Endothelial cell (in vitro differentiated cells): ENCODE measurements at regions not wholly inside any gene's neighbourhood (a gene's known extent, or its start where the extent isn't known, plus 50 kb on each side); places are given as distances from the start of the nearest gene placed in this dataset.

Experiments used
- DNase-seq: peaks from one replicate; pipeline ENCODE4 v3.0.0; 2021; ENCODE audit warnings: low spot score
- H3K27ac Mint-ChIP-seq: one replicate; pipeline ENCODE4 v1.8.0; 2021; ENCODE audit warnings: mixed read lengths, inconsistent platforms; ENCODE audit not compliant: unreplicated experiment
- H3K27me3 Mint-ChIP-seq: one replicate; pipeline ENCODE4 v1.8.0; 2021; ENCODE audit warnings: mild to moderate bottlenecking, moderate library complexity, mixed read lengths, inconsistent platforms; ENCODE audit not compliant: unreplicated experiment
- H3K36me3 Mint-ChIP-seq: one replicate; pipeline ENCODE4 v1.8.0; 2021; ENCODE audit warnings: mild to moderate bottlenecking, low read depth, mixed read lengths, inconsistent platforms; ENCODE audit not compliant: unreplicated experiment
- H3K4me1 Mint-ChIP-seq: one replicate; pipeline ENCODE4 v1.8.0; 2021; ENCODE audit warnings: mild to moderate bottlenecking, mixed read lengths, inconsistent platforms; ENCODE audit not compliant: unreplicated experiment
- H3K4me3 Mint-ChIP-seq: one replicate; pipeline ENCODE4 v1.8.0; 2021; ENCODE audit warnings: mild to moderate bottlenecking, mixed read lengths, inconsistent platforms; ENCODE audit not compliant: unreplicated experiment
- H3K9me3 Mint-ChIP-seq: one replicate; pipeline ENCODE4 v1.8.0; 2021; ENCODE audit warnings: mixed read lengths, inconsistent platforms; ENCODE audit not compliant: unreplicated experiment
- CTCF ChIP-seq: fragments of 200-600 bp; sonication (generic); IDR thresholded peaks from one replicate; pipeline ENCODE4 v1.5.0; 2021; ENCODE audit warnings: antibody characterized with exemption; ENCODE audit not compliant: unreplicated experiment

- DNase-seq: no peak
- H3K4me1 Mint-ChIP-seq: no peaks in the 10 kb centered on the region
- H3K27ac Mint-ChIP-seq: no peak overlapping the region
- no peak overlapping the region for H3K4me3 Mint-ChIP-seq
- H3K9me3 Mint-ChIP-seq: no peaks in the 10 kb centered on the region
- TF ChIP-seq CTCF: no peak
- H3K36me3 Mint-ChIP-seq: no peaks in the 10 kb centered on the region
- peaks cover 3% of the 10 kb centered on the region for H3K27me3 Mint-ChIP-seq
Measured at GRCh38 chr5:171593976-171594375, 174.5 kb downstream of the FGF18 start.

GRCh38 chr5:171595401-171595800 is 176.0 kb downstream of the FGF18 start:
- H3K36me3 Mint-ChIP-seq: no peaks in the 10 kb centered on the region
- peaks cover 3% of the 10 kb centered on the region for H3K27me3 Mint-ChIP-seq
- no peaks in the 10 kb centered on the region for H3K9me3 Mint-ChIP-seq
- no peak overlapping the region for H3K4me3 Mint-ChIP-seq
- no peaks in the 10 kb centered on the region for H3K4me1 Mint-ChIP-seq
- H3K27ac Mint-ChIP-seq: no peak overlapping the region
- DNase-seq: no peak
- TF ChIP-seq CTCF: no peak

GRCh38 chr5:171595801-171596231 is 176.4 kb downstream of the FGF18 start:
- DNase-seq: no peak
- Mint-ChIP-seq H3K9me3 (no peaks in the 10 kb centered on the region), H3K4me3 (no peak overlapping the region), H3K4me1 (no peaks in the 10 kb centered on the region), H3K27me3 (peaks cover 3% of the 10 kb centered on the region), H3K36me3 (no peaks in the 10 kb centered on the region), H3K27ac (no peak overlapping the region)
- TF ChIP-seq CTCF: no peak

- Mint-ChIP-seq H3K9me3 (no peaks in the 10 kb centered on the region), H3K4me1 (no peaks in the 10 kb centered on the region), H3K27me3 (peaks cover 3% of the 10 kb centered on the region), H3K27ac (no peak overlapping the region), H3K36me3 (no peaks in the 10 kb centered on the region), H3K4me3 (no peak overlapping the region)
- DNase-seq: no peak
- TF ChIP-seq CTCF: no peak
Measured at GRCh38 chr5:171596391-171596878, 177.0 kb downstream of the FGF18 start.

GRCh38 chr5:171597946-171598640 is 178.6 kb downstream of the FGF18 start:
- H3K9me3 Mint-ChIP-seq: no peaks in the 10 kb centered on the region
- TF ChIP-seq CTCF: no peak
- H3K4me1 Mint-ChIP-seq: no peaks in the 10 kb centered on the region
- H3K4me3 Mint-ChIP-seq: no peak overlapping the region
- H3K27me3 Mint-ChIP-seq: peaks cover 3% of the 10 kb centered on the region
- H3K27ac Mint-ChIP-seq: no peak overlapping the region
- no peaks in the 10 kb centered on the region for H3K36me3 Mint-ChIP-seq
- no peak for DNase-seq
